HEK293 (cell line): ENCODE measurements at regions not wholly inside any gene's neighbourhood (a gene's known extent, or its start where the extent isn't known, plus 50 kb on each side); places are given as distances from the start of the nearest gene placed in this dataset.

Source experiments
- CTCF ChIA-PET: fragments of 350-600 bp; formaldehyde crosslinking; extraction: SDS; loops from one replicate; lab custom pipeline; 2021; ENCODE audit warnings: antibody characterized with exemption; lab: Yijun Ruan, JAX
- POLR2A ChIA-PET: fragments of 300-600 bp; formaldehyde crosslinking; extraction: SDS; loops from one replicate; lab custom pipeline; 2020; ENCODE audit warnings: antibody characterized with exemption, inconsistent platforms; lab: Yijun Ruan, JAX
- H3K27ac ChIP-seq: fragments of 200-500 bp; sonication (Bioruptor generic); 2 replicates; pipeline ENCODE4 v1.5.1; 2014; ENCODE audit warnings: low read depth, low read length, control low read depth, inconsistent platforms; ENCODE audit errors: extremely low read depth
- H3K36me3 ChIP-seq, 2 experiments: fragments of 200-500 bp in 1 of 2; sonication (Bioruptor generic) in 1 of 2; 1 replicate in 1 of 2; 2 replicates in 1 of 2; pipeline ENCODE4 v1.5.1; 2014 to 2017; ENCODE audit warnings: inconsistent platforms in 2 of 2, low read length in 2 of 2; ENCODE audit not compliant: control insufficient read depth in 2 of 2, insufficient read depth in 1 of 2
- H3K4me1 ChIP-seq: fragments of 200-500 bp; sonication (Bioruptor generic); 2 replicates; pipeline ENCODE4 v1.5.1; 2014; ENCODE audit warnings: mild to moderate bottlenecking, low read length, inconsistent platforms; ENCODE audit not compliant: control insufficient read depth, insufficient read depth
- H3K4me3 ChIP-seq: 2 replicates; pipeline ENCODE4 v1.5.1; 2011; ENCODE audit warnings: low read depth, mild to moderate bottlenecking, control low read depth, low read length, moderate library complexity
- H3K9me3 ChIP-seq: fragments of 200-500 bp; sonication (Bioruptor generic); 2 replicates; pipeline ENCODE4 v1.5.1; 2014; ENCODE audit warnings: low read depth, low read length, inconsistent platforms; ENCODE audit not compliant: control insufficient read depth, insufficient read depth
- GLI2 ChIP-seq: fragments of 450-650 bp; formaldehyde crosslinking; IDR thresholded peaks from 2 replicates; pipeline ENCODE4; 2017; ENCODE audit warnings: missing biosample characterization, missing genetic modification characterization, low read depth, borderline replicate concordance
- HIC1 ChIP-seq: fragments of 450-650 bp; formaldehyde crosslinking; IDR thresholded peaks from 2 replicates; pipeline ENCODE4 v1.5.1; 2016; ENCODE audit warnings: missing biosample characterization, missing genetic modification characterization
- HOXC10 ChIP-seq: sonication (generic); formaldehyde crosslinking; IDR thresholded peaks from 2 replicates; pipeline ENCODE4 v1.8.1; 2023; ENCODE audit warnings: mild to moderate bottlenecking, missing genetic modification reagents
- KLF16 ChIP-seq: fragments of 450-650 bp; formaldehyde crosslinking; IDR thresholded peaks from 2 replicates; pipeline ENCODE4 v1.5.1; 2017; ENCODE audit warnings: missing biosample characterization, missing genetic modification characterization
- PBX3 ChIP-seq: sonication (generic); formaldehyde crosslinking; IDR thresholded peaks from 2 replicates; pipeline ENCODE4 v1.8.1; 2022; ENCODE audit warnings: mild to moderate bottlenecking, moderate library complexity, missing genetic modification reagents
- PRDM6 ChIP-seq: fragments of 450-650 bp; formaldehyde crosslinking; IDR thresholded peaks from 2 replicates; pipeline ENCODE4 v1.5.1; 2017; ENCODE audit warnings: missing biosample characterization, missing genetic modification characterization
- RBAK ChIP-seq: fragments of 450-650 bp; formaldehyde crosslinking; IDR thresholded peaks from 2 replicates; pipeline ENCODE4 v1.5.1; 2016; ENCODE audit warnings: missing biosample characterization, missing genetic modification characterization
- TRIM28 ChIP-seq: IDR thresholded peaks from 2 replicates; pipeline ENCODE4 v1.6.1; 2011; ENCODE audit warnings: low read length, control low read depth, borderline replicate concordance
- ZBTB1 ChIP-seq: fragments of 450-650 bp; formaldehyde crosslinking; IDR thresholded peaks from 2 replicates; pipeline ENCODE4 v1.5.1; 2016; ENCODE audit warnings: missing biosample characterization, missing genetic modification characterization
- ZBTB8A ChIP-seq: fragments of 450-650 bp; formaldehyde crosslinking; IDR thresholded peaks from 2 replicates; pipeline ENCODE4 v1.5.1; 2016; ENCODE audit warnings: missing biosample characterization, missing genetic modification characterization
- ZNF16 ChIP-seq: fragments of 450-650 bp; formaldehyde crosslinking; IDR thresholded peaks from 2 replicates; pipeline ENCODE4 v1.5.1; 2016; ENCODE audit warnings: low read depth, missing biosample characterization, missing genetic modification characterization
- ZNF302 ChIP-seq: fragments of 450-650 bp; formaldehyde crosslinking; IDR thresholded peaks from 2 replicates; pipeline ENCODE4 v1.5.1; 2016; ENCODE audit warnings: missing biosample characterization, missing genetic modification characterization, low read depth
- ZNF335 ChIP-seq: fragments of 450-650 bp; formaldehyde crosslinking; conservative IDR thresholded peaks from 2 replicates; pipeline ENCODE4 v1.5.1; 2016; ENCODE audit warnings: missing biosample characterization, missing genetic modification characterization
- ZNF341 ChIP-seq: fragments of 450-650 bp; formaldehyde crosslinking; IDR thresholded peaks from 2 replicates; pipeline ENCODE4; 2016; ENCODE audit warnings: low read depth, missing biosample characterization, missing genetic modification characterization
- ZNF350 ChIP-seq: fragments of 450-650 bp; formaldehyde crosslinking; IDR thresholded peaks from 2 replicates; pipeline ENCODE4 v1.5.0; 2017; ENCODE audit warnings: missing biosample characterization, mild to moderate bottlenecking, missing genetic modification characterization
- ZNF423 ChIP-seq: fragments of 450-650 bp; formaldehyde crosslinking; IDR thresholded peaks from 2 replicates; pipeline ENCODE4 v1.5.1; 2016; ENCODE audit warnings: missing biosample characterization, missing genetic modification characterization
- ZNF529 ChIP-seq: fragments of 450-650 bp; formaldehyde crosslinking; IDR thresholded peaks from 2 replicates; pipeline ENCODE4 v1.5.1; 2017; ENCODE audit warnings: missing genetic modification characterization, missing biosample characterization; ENCODE audit not compliant: insufficient replicate concordance
- ZNF548 ChIP-seq: fragments of 450-650 bp; formaldehyde crosslinking; IDR thresholded peaks from 2 replicates; pipeline ENCODE4 v1.5.1; 2016; ENCODE audit warnings: missing biosample characterization, missing genetic modification characterization
- ZNF792 ChIP-seq: fragments of 450-650 bp; formaldehyde crosslinking; IDR thresholded peaks from 2 replicates; pipeline ENCODE4 v1.5.1; 2016; ENCODE audit warnings: missing biosample characterization, missing genetic modification characterization

GRCh38 chr12:46480724-46481123 lies 108.2 kb upstream of the SLC38A2 start (continued):
- no peak for TF ChIP-seq ZNF792 (tag by site-specific recombination)
- no peak for TF ChIP-seq ZNF335 (tag by site-specific recombination)
- TF ChIP-seq TRIM28 = no peak
- TF ChIP-seq KLF16 (tag by site-specific recombination) = no peak
- no peak for TF ChIP-seq ZBTB1 (tag by site-specific recombination)
- no peak for TF ChIP-seq ZNF548 (tag by site-specific recombination)
- no peak for TF ChIP-seq ZNF529
- TF ChIP-seq HOXC10 (CRISPR knock-in tag) = no peak

DNA sequence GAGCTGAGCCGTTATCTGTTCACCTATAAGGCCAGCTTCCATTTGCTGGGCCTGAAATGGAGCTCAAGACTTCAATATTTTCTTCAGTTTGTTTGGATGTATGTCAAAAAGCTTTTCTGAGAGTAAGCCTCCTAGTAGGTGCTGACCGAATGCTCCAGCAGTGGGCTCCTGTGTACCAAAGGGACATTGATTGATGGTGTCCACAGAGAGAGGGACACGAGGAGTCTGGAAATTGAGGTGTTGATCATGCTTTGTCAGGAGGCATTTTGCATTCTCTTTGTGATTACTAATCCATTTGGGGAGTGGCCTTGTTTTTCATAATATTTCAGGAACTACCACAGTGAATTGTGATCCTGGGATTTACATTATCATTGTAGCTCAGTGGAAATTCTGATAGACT lies 107.7 kb upstream of the SLC38A2 start:
- no peak for TF ChIP-seq ZNF16
- TF ChIP-seq ZNF423 (tag by site-specific recombination) = no peak
- TF ChIP-seq ZNF350 (tag by site-specific recombination) = no peak
- no peak overlapping the region for H3K4me3 ChIP-seq
- no peak overlapping the region for H3K27ac ChIP-seq
- H3K4me1 ChIP-seq = no peaks in the 10 kb centered on the region
- H3K9me3 ChIP-seq = no peaks in the 10 kb centered on the region
- ChIA-PET CTCF (interaction anchor here (0.6 kb wide), 2 partner anchors 45 to 47 kb away, joined by 3 to 4 read pairs; no protein-coding TSS in a partner anchor), POLR2A (no interaction called here)
- no peaks in the 10 kb centered on the region for H3K36me3 ChIP-seq

- H3K4me1 ChIP-seq = peaks cover 3% of the 10 kb centered on the region; the same call in 1 of the 2 replicates
- CTCF ChIA-PET = no interaction called here
- POLR2A ChIA-PET = no interaction called here
- H3K27ac ChIP-seq = no peak overlapping the region
- H3K9me3 ChIP-seq = no peaks in the 10 kb centered on the region
- TF ChIP-seq PRDM6 (tag by site-specific recombination) (no peak), ZNF423 (tag by site-specific recombination) (no peak), ZNF302 (tag by site-specific recombination) (no peak), ZNF341 (tag by site-specific recombination) (no peak), HIC1 (tag by site-specific recombination) (no peak), ZBTB8A (tag by site-specific recombination) (no peak), PBX3 (CRISPR knock-in tag) (no peak), RBAK (tag by site-specific recombination) (no peak), GLI2 (tag by site-specific recombination) (no peak)
- no peak overlapping the region for H3K4me3 ChIP-seq
- H3K36me3 ChIP-seq = no peaks in the 10 kb centered on the region
Observed at GRCh38 chr12:46478123-46478522, 105.5 kb upstream of the SLC38A2 start.
